Skeletal muscle tissue (tissue), 3 donors: ENCODE measurements at regions not wholly inside any gene's neighbourhood (a gene's known extent, or its start where the extent isn't known, plus 50 kb on each side); places are given as distances from the start of the nearest gene placed in this dataset.
"Not testable (repeated sequence)": the region's sequence is repeated elsewhere in the genome, so short reads cannot be mapped to it uniquely, and the experiment has no call there.

ENCODE experiments used
- H3K27ac ChIP-seq: one replicate; pipeline ENCODE4 v1.7.0; 2013; ENCODE audit warnings: mild to moderate bottlenecking, low read depth, low read length, inconsistent platforms
- H3K27me3 ChIP-seq, 3 donors: one replicate each; pipeline ENCODE4 v1.7.0; 2013; ENCODE audit warnings: low read length in 3 of 3; ENCODE audit not compliant: control insufficient read depth in 3 of 3, insufficient read depth in 3 of 3
- H3K36me3 ChIP-seq, 3 donors: one replicate each; pipeline ENCODE4 v1.7.0; 2013; ENCODE audit warnings: low read length in 3 of 3; ENCODE audit not compliant: control insufficient read depth in 3 of 3, insufficient read depth in 3 of 3
- H3K4me1 ChIP-seq, 3 donors: one replicate each; pipeline ENCODE4 v1.7.0; 2013; ENCODE audit warnings: low read length in 3 of 3, mild to moderate bottlenecking in 3 of 3; ENCODE audit not compliant: control insufficient read depth in 3 of 3, insufficient read depth in 3 of 3
- H3K4me3 ChIP-seq, 3 donors: one replicate each; pipeline ENCODE4 v1.7.0; 2013; ENCODE audit warnings: low read length in 3 of 3
- H3K9ac ChIP-seq, 3 donors: one replicate each; pipeline ENCODE4 v1.7.0; 2013; ENCODE audit warnings: low read length in 3 of 3, mild to moderate bottlenecking in 3 of 3, moderate library complexity in 2 of 3, low read depth in 1 of 3
- H3K9me3 ChIP-seq, 3 donors: one replicate each; pipeline ENCODE4 v1.7.0; 2013; ENCODE audit warnings: low read length in 3 of 3; ENCODE audit not compliant: control insufficient read depth in 3 of 3
- donor health status: Osteomylitis.

- no peaks in the 10 kb centered on the region for H3K36me3 ChIP-seq
- no peaks in the 10 kb centered on the region for H3K27me3 ChIP-seq
- no peak overlapping the region for H3K9ac ChIP-seq
- H3K4me3 ChIP-seq, result no peak overlapping the region
- no peaks in the 10 kb centered on the region for H3K4me1 ChIP-seq
- H3K9me3 ChIP-seq, result no peaks in the 10 kb centered on the region
- no peak overlapping the region for H3K27ac ChIP-seq
Measured at GRCh38 chr2:41320491-41320890, 727.3 kb upstream of the PKDCC start.

- H3K36me3 ChIP-seq, result no peaks in the 10 kb centered on the region
- H3K4me3 ChIP-seq, result no peak overlapping the region
Measured at GRCh38 chr2:41321351-41321750, 726.5 kb upstream of the PKDCC start.

GRCh38 chr2:41326851-41327250 is 721.0 kb upstream of the PKDCC start:
- Histone ChIP-seq H3K4me3 (no peak overlapping the region), H3K9ac (no peak overlapping the region), H3K36me3 (no peaks in the 10 kb centered on the region)

More at GRCh38 chr2:41321351-41321750, 726.5 kb upstream of the PKDCC start:
- Histone ChIP-seq H3K27ac (no peak overlapping the region), H3K27me3 (no peaks in the 10 kb centered on the region), H3K4me1 (no peaks in the 10 kb centered on the region), H3K9ac (no peak overlapping the region), H3K9me3 (no peaks in the 10 kb centered on the region)

GRCh38 chr2:41329040-41329439 is 718.8 kb upstream of the PKDCC start:
- Histone ChIP-seq H3K36me3 (no peaks in the 10 kb centered on the region), H3K27ac (no peak overlapping the region), H3K9me3 (no peaks in the 10 kb centered on the region), H3K4me3 (no peak overlapping the region), H3K4me1 (no peaks in the 10 kb centered on the region), H3K27me3 (no peaks in the 10 kb centered on the region), H3K9ac (no peak overlapping the region)

More at GRCh38 chr2:41326851-41327250, 721.0 kb upstream of the PKDCC start:
- Histone ChIP-seq H3K27ac (no peak overlapping the region), H3K4me1 (no peaks in the 10 kb centered on the region), H3K9me3 (no peaks in the 10 kb centered on the region), H3K27me3 (no peaks in the 10 kb centered on the region)

GRCh38 chr2:41334159-41334558 is 713.7 kb upstream of the PKDCC start:
- H3K27ac ChIP-seq, result no peak overlapping the region
- no peaks in the 10 kb centered on the region for H3K4me1 ChIP-seq
- no peak overlapping the region for H3K9ac ChIP-seq
- no peaks in the 10 kb centered on the region for H3K9me3 ChIP-seq
- no peaks in the 10 kb centered on the region for H3K36me3 ChIP-seq
- H3K27me3 ChIP-seq, result no peaks in the 10 kb centered on the region
- no peak overlapping the region for H3K4me3 ChIP-seq

- not testable (repeated sequence) for H3K9ac ChIP-seq, H3K36me3 ChIP-seq, H3K4me3 ChIP-seq, H3K27me3 ChIP-seq, H3K4me1 ChIP-seq, H3K9me3 ChIP-seq, H3K27ac ChIP-seq
Measured at GRCh38 chr2:41335573-41335972, 712.2 kb upstream of the PKDCC start.

- Histone ChIP-seq H3K4me1 (no peaks in the 10 kb centered on the region), H3K36me3 (no peaks in the 10 kb centered on the region)
Measured at GRCh38 chr2:41337956-41338355, 709.9 kb upstream of the PKDCC start.

GRCh38 chr2:41344529-41344928 is 703.3 kb upstream of the PKDCC start:
- Histone ChIP-seq H3K4me3 (no peak overlapping the region), H3K4me1 (no peaks in the 10 kb centered on the region), H3K36me3 (no peaks in the 10 kb centered on the region), H3K27me3 (no peaks in the 10 kb centered on the region), H3K27ac (no peak overlapping the region), H3K9ac (no peak overlapping the region), H3K9me3 (no peaks in the 10 kb centered on the region)

More at GRCh38 chr2:41337956-41338355, 709.9 kb upstream of the PKDCC start:
- no peak overlapping the region for H3K4me3 ChIP-seq
- no peak overlapping the region for H3K27ac ChIP-seq
- no peaks in the 10 kb centered on the region for H3K9me3 ChIP-seq
- H3K27me3 ChIP-seq, result no peaks in the 10 kb centered on the region
- no peak overlapping the region for H3K9ac ChIP-seq

- H3K4me3 ChIP-seq, result no peak overlapping the region
- no peaks in the 10 kb centered on the region for H3K27me3 ChIP-seq
- no peaks in the 10 kb centered on the region for H3K36me3 ChIP-seq
- no peaks in the 10 kb centered on the region for H3K9me3 ChIP-seq
- no peak overlapping the region for H3K9ac ChIP-seq
- no peaks in the 10 kb centered on the region for H3K4me1 ChIP-seq
- H3K27ac ChIP-seq, result no peak overlapping the region
Measured at GRCh38 chr2:41353060-41353459, 694.8 kb upstream of the PKDCC start.

- no peaks in the 10 kb centered on the region for H3K27me3 ChIP-seq
- H3K4me3 ChIP-seq, result no peak overlapping the region
- no peak overlapping the region for H3K27ac ChIP-seq
Measured at GRCh38 chr2:41355794-41356193, 692.0 kb upstream of the PKDCC start.

GRCh38 chr2:41364842-41365241 is 683.0 kb upstream of the PKDCC start:
- no peaks in the 10 kb centered on the region for H3K4me1 ChIP-seq
- H3K4me3 ChIP-seq, result no peak overlapping the region
- H3K9ac ChIP-seq, result no peak overlapping the region
- H3K27ac ChIP-seq, result no peak overlapping the region
- H3K27me3 ChIP-seq, result no peaks in the 10 kb centered on the region
- H3K9me3 ChIP-seq, result peaks cover 0 to 6% (median 3%) of the 10 kb centered on the region in 3 donors
- no peaks in the 10 kb centered on the region for H3K36me3 ChIP-seq

More at GRCh38 chr2:41355794-41356193, 692.0 kb upstream of the PKDCC start:
- no peaks in the 10 kb centered on the region for H3K36me3 ChIP-seq
- H3K9me3 ChIP-seq, result no peaks in the 10 kb centered on the region
- no peak overlapping the region for H3K9ac ChIP-seq
- no peaks in the 10 kb centered on the region for H3K4me1 ChIP-seq
